ENCODE measurements at regions not wholly inside any gene's neighbourhood (a gene's known extent, or its start where the extent isn't known, plus 50 kb on each side); places are given as distances from the start of the nearest gene placed in this dataset.
"Not testable (repeated sequence)": the region's sequence is repeated elsewhere in the genome, so short reads cannot be mapped to it uniquely, and the experiment has no call there.

DNA sequence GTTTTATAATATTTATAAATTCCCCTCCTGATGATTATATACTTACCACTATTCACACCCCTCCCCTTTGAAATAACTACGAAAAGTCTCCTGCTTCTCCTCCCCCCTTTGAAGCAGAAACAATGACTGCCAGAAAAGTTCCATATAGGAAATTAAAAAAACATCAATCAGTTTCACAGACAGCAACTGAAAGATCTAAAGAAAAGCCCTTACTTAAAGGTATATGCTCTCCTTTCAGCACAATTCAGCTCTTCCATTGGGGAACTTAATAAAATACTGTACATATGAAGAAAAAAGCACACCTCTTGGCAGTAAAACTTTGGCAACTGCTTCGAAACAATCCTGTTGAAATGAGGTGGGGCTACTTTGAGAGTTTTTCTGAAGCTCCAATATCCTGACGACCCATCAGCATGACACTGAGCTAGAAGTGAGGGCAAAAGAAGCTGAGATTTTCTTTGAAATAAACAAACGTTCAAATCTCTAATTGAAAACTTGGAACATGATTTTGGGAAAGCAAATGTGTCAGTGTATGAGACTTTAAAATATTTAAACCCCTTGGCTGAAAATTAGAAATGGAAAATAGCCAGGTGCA lies 147.6 kb upstream of the RXFP2 start:
- TF ChIP-seq, protein P1, sequence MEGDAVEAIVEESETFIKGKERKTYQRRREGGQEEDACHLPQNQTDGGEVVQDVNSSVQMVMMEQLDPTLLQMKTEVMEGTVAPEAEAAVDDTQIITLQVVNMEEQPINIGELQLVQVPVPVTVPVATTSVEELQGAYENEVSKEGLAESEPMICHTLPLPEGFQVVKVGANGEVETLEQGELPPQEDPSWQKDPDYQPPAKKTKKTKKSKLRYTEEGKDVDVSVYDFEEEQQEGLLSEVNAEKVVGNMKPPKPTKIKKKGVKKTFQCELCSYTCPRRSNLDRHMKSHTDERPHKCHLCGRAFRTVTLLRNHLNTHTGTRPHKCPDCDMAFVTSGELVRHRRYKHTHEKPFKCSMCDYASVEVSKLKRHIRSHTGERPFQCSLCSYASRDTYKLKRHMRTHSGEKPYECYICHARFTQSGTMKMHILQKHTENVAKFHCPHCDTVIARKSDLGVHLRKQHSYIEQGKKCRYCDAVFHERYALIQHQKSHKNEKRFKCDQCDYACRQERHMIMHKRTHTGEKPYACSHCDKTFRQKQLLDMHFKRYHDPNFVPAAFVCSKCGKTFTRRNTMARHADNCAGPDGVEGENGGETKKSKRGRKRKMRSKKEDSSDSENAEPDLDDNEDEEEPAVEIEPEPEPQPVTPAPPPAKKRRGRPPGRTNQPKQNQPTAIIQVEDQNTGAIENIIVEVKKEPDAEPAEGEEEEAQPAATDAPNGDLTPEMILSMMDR (IDR thresholded peaks at IDR 0.05; ENCODE audit: low read depth, low read length, missing control alignments) = no peak
- no peak for DNase-seq (ENCODE audit: low read depth)
- H3K4me3 ChIP-seq (ENCODE audit: low read depth, low read length) = no peak overlapping the region

DNA sequence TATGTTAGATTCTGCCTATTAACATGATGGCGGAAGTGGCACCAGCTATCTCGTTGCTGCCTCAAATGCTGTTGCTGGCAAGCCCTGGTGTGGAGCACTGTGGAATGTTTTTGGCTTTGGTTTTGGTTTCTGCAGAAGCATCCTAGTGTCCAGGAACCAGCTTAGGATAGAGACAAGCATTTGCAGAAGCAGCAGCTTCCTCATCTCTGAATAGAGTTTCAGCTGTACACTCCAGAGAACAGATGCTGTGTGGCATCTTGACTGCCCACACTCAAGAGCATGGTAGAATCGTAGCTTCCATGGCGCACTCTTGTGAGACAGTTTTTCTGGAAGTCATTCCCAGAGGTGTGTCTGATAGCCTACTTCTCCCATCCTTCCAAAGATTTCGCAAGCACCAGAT lies 145.3 kb upstream of the RXFP2 start:
- no peak overlapping the region for H3K4me3 ChIP-seq (ENCODE audit: low read depth, low read length)
- DNase-seq (ENCODE audit: low read depth) = no peak
- TF ChIP-seq, protein P1 (IDR thresholded peaks at IDR 0.05; ENCODE audit: low read depth, low read length, missing control alignments) = no peak

DNA sequence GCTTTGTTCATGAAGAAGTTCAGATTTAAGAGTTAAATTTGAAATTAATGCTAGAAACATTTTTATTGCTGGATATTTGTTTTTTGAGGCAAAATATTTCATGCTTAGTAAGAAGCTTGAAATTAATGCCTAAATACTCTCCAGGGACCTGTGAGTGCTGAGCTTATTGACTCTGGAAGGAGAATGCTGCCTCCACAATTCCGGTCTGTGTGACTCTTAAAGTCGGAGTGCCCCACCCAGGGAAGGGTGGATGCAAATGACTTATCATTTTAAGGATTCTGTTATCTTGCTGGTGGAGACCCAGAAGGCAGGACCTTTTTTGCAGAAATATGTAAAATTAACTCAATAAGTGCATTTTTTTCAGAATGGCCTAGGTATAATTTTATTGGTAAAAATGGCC lies 143.8 kb upstream of the RXFP2 start:
- no peak for DNase-seq (ENCODE audit: low read depth)
- TF ChIP-seq, protein P1 (IDR thresholded peaks at IDR 0.05; ENCODE audit: low read depth, low read length, missing control alignments) = no peak

DNA sequence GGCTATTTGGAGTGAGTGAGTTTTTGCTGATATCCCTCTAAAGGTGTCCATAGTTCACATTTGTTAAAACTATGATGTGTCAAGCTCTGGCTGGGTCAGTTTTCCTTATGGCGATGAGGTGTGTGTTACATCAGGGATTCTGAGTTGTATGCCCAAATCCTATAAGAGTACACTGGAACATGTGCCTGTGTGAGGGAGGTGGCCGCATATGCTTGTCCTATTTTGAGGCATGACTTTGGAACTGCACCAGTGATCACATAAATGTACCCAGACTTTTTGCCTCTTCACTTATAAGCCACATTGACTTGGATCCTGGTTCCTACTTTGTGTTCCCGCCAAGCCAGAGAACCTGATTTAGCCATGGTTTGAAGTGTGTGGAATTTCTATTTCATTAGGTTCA lies 140.3 kb upstream of the RXFP2 start:
- H3K4me3 ChIP-seq (ENCODE audit: low read depth, low read length) = no peak overlapping the region
- DNase-seq (ENCODE audit: low read depth) = no peak
- TF ChIP-seq, protein P1 (IDR thresholded peaks at IDR 0.05; ENCODE audit: low read depth, low read length, missing control alignments) = no peak

More for the DNA sequence above, 143.8 kb upstream of the RXFP2 start:
- no peak overlapping the region for H3K4me3 ChIP-seq (ENCODE audit: low read depth, low read length)

DNA sequence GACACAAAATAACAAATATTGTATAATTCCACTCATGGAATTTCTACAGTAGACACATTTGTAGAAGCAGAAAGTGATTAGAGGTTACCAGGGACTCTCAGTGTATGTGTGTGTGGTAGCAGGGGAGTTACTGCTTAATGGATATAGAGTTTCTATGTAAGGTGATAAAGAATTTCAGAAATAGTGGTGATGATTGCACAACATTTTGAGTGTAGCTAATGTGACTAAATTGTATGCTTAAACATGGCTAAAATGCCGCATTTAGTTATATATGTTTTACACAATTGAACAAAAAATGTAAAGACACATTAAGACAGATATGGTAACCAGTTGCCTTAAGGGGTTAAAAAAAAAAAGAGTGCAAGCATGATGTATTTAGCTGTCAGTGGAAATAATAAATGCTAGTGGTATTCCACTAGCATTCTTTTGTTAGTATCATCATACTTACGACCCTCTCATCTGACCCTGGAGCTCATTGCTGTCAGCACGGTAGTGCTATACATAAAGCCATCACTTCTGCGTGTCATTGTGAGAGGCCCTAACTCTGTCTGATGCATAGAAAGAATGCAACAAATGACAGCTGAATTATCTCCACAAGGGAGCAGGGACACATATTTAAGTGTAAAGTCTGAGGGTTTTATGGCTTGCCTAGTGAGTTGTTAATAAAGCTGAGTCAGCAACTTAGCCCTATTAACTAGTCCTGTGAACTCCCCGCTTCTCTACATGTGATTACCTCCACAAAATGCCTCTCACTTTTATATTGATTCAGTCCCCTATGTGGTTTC lies 134.1 kb upstream of the RXFP2 start:
- DNase-seq (ENCODE audit: low read depth) = no peak
- TF ChIP-seq, protein P1 (IDR thresholded peaks at IDR 0.05; ENCODE audit: low read depth, low read length, missing control alignments) = no peak
- H3K4me3 ChIP-seq (ENCODE audit: low read depth, low read length) = no peak overlapping the region

DNA sequence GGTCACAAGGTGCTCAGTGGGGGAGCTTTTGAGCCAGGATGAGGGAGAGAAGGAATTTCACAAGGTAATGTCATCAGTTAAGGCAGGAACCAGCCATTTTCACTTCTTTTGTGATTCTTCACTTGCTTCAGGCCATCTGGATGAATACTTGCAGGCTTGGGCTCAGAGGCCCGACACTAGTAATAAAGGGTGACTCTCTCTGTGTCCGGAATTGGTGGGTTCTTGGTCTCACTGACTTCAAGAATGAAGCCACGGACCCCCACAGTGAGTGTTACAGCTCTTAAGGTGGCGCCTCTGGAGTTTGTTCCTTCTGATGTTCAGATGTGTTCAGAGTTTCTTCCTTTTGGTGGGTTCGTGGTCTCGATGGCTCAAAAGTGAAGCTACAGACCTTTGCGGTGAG lies 131.8 kb upstream of the RXFP2 start:
- not testable (repeated sequence) for H3K4me3 ChIP-seq (ENCODE audit: low read depth, low read length); DNase-seq (ENCODE audit: low read depth)

DNA sequence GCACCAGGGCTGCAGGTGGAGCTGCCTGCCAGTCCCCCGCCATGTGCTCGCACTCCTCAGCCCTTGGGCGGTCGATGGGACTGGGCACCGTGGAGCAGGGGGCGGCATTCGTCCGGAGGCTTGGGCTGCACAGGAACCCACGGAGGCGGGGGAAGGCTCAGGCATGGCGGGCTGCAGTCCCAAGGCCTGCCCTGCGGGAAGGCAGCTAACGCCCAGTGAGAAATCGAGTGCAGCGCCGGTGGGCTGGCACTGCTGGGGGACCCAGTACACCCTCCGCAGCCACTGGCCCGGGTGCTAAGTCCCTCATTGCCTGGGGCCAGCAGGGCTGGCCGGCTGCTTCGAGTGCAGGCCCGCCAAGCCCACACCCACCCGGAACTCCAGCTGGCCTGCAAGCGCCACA lies 130.5 kb upstream of the RXFP2 start:
- H3K4me3 ChIP-seq (ENCODE audit: low read depth, low read length); DNase-seq (ENCODE audit: low read depth): not testable (repeated sequence)
